Gastroesophageal sphincter (tissue), 4 donors: ENCODE measurements at regions not wholly inside any gene's neighbourhood (a gene's known extent, or its start where the extent isn't known, plus 50 kb on each side); places are given as distances from the start of the nearest gene placed in this dataset.
A peak's percentile ranks its signal among the peaks of the same experiment; 100 is the strongest.

Source experiments
- ATAC-seq: fragments of 150-250 bp; one replicate; pipeline ENCODE4 v1.9.1; 2016; ENCODE audit warnings: mild to moderate bottlenecking, moderate library complexity
- H3K27ac ChIP-seq, 4 donors: fragments of 200-600 bp; sonication (generic) in 3 of 4; 1 replicate in 3 of 4; 2 replicates in 1 of 4; pipeline ENCODE4 v1.5.1; 2016 to 2019
- H3K27me3 ChIP-seq: fragments of 200-600 bp; sonication (generic); one replicate; pipeline ENCODE4 v1.5.1; 2019
- H3K36me3 ChIP-seq, 2 donors: fragments of 200-600 bp; sonication (generic); one replicate each; pipeline ENCODE4 v1.5.1; 2019; ENCODE audit warnings: control low read depth in 1 of 2
- H3K4me1 ChIP-seq, 3 donors: fragments of 200-600 bp; sonication (generic); 1 replicate in 2 of 3; 2 replicates in 1 of 3; pipeline ENCODE4 v1.5.1; 2016 to 2019; ENCODE audit warnings: control low read depth in 2 of 3
- H3K4me3 ChIP-seq, 2 donors: fragments of 200-600 bp; sonication (generic); one replicate each; pipeline ENCODE4 v1.5.1; 2019; ENCODE audit warnings: mild to moderate bottlenecking in 1 of 2, moderate library complexity in 1 of 2
- H3K9me3 ChIP-seq, 3 donors: fragments of 200-600 bp; sonication (generic); one replicate each; pipeline ENCODE4 v1.5.1; 2017 to 2019; ENCODE audit warnings: control low read depth in 2 of 3
- CTCF ChIP-seq, 4 experiments: fragments of 200-600 bp in 2 of 4; fragments of 450-650 bp in 2 of 4; sonication (generic) in 1 of 4; IDR thresholded peaks; one replicate each; pipeline ENCODE4 v1.5.1; 2017 to 2019; ENCODE audit warnings: antibody characterized with exemption in 4 of 4, mild to moderate bottlenecking in 2 of 4, moderate library complexity in 2 of 4
- EP300 ChIP-seq: sonication (generic); formaldehyde crosslinking; IDR thresholded peaks from one replicate; pipeline ENCODE4 v1.6.1; 2017; ENCODE audit warnings: antibody characterized with exemption, mild to moderate bottlenecking
- POLR2A ChIP-seq, 2 donors: fragments of 450-650 bp; IDR thresholded peaks; one replicate each; pipeline ENCODE4 v1.6.1; 2017; ENCODE audit warnings: antibody characterized with exemption in 2 of 2, mild to moderate bottlenecking in 2 of 2, moderate library complexity in 1 of 2
- POLR2AphosphoS5 ChIP-seq: sonication (generic); formaldehyde crosslinking; IDR thresholded peaks from one replicate; pipeline ENCODE4 v1.6.1; 2017; ENCODE audit warnings: antibody characterized with exemption
- WGBS, 2 donors: methylation state at CpG; one replicate each; pipeline ENCODE4 v1.1.5; 2018; ENCODE audit warnings: low coverage in 1 of 2; 5-methylcytosine and 5-hydroxymethylcytosine counted together

- no peaks in the 10 kb centered on the region for H3K9me3 ChIP-seq
- H3K4me1 ChIP-seq = peaks cover 0 to 14% (median 0%) of the 10 kb centered on the region in 3 donors
- H3K4me3 ChIP-seq = no peak overlapping the region
- peak overlapping the region in 2 of 4 donors; percentile 16 to 36 for H3K27ac ChIP-seq
- no peaks in the 10 kb centered on the region for H3K27me3 ChIP-seq
- TF ChIP-seq EP300 = no peak
- TF ChIP-seq CTCF (IDR thresholded peaks at IDR 0.05) = peak in 2 of 4 experiments; percentile 8 to 24
- no peaks in the 10 kb centered on the region for H3K36me3 ChIP-seq
- 29 to 65% methylated on average over 1 to 3 of the region's 7 CpGs for WGBS, 2 donors
- ATAC-seq = no peak
Measured at GRCh38 chr10:88131511-88132139, 268.2 kb downstream of the PTEN start.

- no peak for ATAC-seq
- Histone ChIP-seq H3K9me3 (no peaks in the 10 kb centered on the region), H3K27me3 (no peaks in the 10 kb centered on the region), H3K4me3 (no peak overlapping the region), H3K27ac (no peak overlapping the region), H3K4me1 (peaks cover 0 to 7% (median 0%) of the 10 kb centered on the region in 3 donors), H3K36me3 (no peaks in the 10 kb centered on the region)
- 40 to 69% methylated on average over 1 to 2 of the region's 2 CpGs for WGBS, 2 donors
- no peak for TF ChIP-seq EP300
Measured at GRCh38 chr10:88136712-88137111, 273.3 kb downstream of the PTEN start.

GRCh38 chr10:88138319-88138848 is 275.0 kb downstream of the PTEN start:
- Histone ChIP-seq H3K27ac (no peak overlapping the region), H3K4me1 (no peaks in the 10 kb centered on the region), H3K4me3 (no peak overlapping the region), H3K36me3 (no peaks in the 10 kb centered on the region), H3K27me3 (no peaks in the 10 kb centered on the region), H3K9me3 (no peaks in the 10 kb centered on the region)
- no peak for ATAC-seq
- WGBS, 2 donors = 71 to 83% methylated on average over 1 to 2 of the region's 2 CpGs
- TF ChIP-seq POLR2AphosphoS5 (no peak), POLR2A (IDR thresholded peaks at IDR 0.05) (no peak), CTCF (IDR thresholded peaks at IDR 0.05) (no peak), EP300 (no peak)

DNA sequence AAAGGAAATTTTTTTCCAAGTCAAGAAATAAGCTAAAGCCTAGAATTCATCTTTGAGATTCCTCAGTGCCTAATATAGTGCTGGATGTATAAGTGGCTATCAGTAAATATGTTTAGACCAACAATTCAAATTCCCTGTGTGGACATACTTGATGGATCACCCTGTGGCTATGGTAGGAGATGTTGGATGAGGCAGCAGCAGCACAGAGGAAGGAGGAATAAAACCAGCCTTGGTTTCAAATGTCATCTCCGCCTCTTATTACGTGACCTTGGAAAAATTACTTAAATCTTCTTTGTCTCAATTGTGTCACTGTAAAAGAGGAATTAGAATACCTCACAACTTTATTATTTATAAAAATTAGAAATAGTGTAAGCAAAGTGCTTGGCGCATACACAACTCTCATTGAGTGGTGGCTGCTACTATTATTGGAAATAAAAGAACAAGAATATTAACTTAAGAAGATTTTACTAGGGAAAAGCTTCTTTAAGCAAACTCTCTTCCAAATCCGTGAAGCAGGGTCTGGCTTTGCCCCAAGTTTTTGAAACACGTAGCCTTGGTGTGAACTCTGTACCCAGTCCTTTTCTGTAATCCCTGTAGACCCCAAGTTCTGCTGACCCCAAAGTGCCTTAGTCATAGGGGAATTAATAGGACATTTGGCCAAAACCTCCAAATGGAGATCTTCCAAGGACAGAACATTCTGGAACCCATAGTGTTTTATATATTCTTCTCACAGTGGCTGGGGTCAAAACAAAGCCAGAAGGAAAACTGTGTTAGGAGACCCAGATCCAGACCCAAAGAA is 283.8 kb downstream of the PTEN start:
- H3K9me3 ChIP-seq = no peaks in the 10 kb centered on the region
- no peaks in the 10 kb centered on the region for H3K27me3 ChIP-seq
- no peak overlapping the region for H3K4me3 ChIP-seq
- peaks cover 0 to 25% (median 5%) of the 10 kb centered on the region in 3 donors for H3K4me1 ChIP-seq
- no peak for TF ChIP-seq CTCF (IDR thresholded peaks at IDR 0.05)
- TF ChIP-seq POLR2AphosphoS5 = peak; percentile 61
- 32 to 43% methylated on average over 3 to 5 of the region's 5 CpGs for WGBS, 2 donors
- no peaks in the 10 kb centered on the region for H3K36me3 ChIP-seq
- ATAC-seq = no peak
- peak overlapping the region; percentile 37 to 61 (median 49) for H3K27ac ChIP-seq

DNA sequence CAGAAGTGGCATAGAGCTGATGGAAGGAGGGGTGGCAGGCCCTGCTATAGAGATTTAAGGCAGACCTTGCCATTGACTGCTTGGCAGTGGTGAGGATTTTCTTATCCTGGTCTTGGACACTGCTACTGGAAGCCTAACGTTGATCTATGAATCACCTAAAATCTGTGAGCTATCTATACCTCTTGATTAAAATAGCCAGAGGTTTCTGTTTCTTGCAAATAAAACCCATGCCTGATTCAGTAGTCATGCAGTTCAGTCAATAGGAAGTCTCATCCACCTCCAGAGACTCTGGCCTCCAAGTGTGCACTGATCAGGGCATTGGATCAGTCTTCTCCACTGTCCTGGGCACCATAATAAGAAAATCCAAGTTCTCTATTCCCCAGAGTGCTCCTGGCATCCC is 286.5 kb downstream of the PTEN start:
- H3K27me3 ChIP-seq = no peaks in the 10 kb centered on the region
- no peaks in the 10 kb centered on the region for H3K9me3 ChIP-seq
- H3K4me3 ChIP-seq = no peak overlapping the region
- no peak for ATAC-seq
- H3K36me3 ChIP-seq = no peaks in the 10 kb centered on the region
- WGBS, 2 donors = 22 to 89% methylated on average over 1 of the region's 1 CpG
- H3K27ac ChIP-seq = peak overlapping the region in 1 of 4 donors; percentile 1
- peaks cover 0 to 25% (median 5%) of the 10 kb centered on the region in 3 donors for H3K4me1 ChIP-seq
- TF ChIP-seq POLR2AphosphoS5 (no peak), CTCF (IDR thresholded peaks at IDR 0.05) (no peak), POLR2A (IDR thresholded peaks at IDR 0.05) (no peak), EP300 (no peak)
